Osteocyte (in vitro differentiated cells): ENCODE measurements at regions not wholly inside any gene's neighbourhood (a gene's known extent, or its start where the extent isn't known, plus 50 kb on each side); places are given as distances from the start of the nearest gene placed in this dataset.

Experiments used
- DNase-seq: peaks from one replicate; pipeline ENCODE4 v3.0.0; 2021; ENCODE audit warnings: mixed read lengths; ENCODE audit not compliant: unreplicated experiment; ENCODE audit errors: extremely low spot score
- H3K27ac Mint-ChIP-seq: one replicate; pipeline ENCODE4 v1.8.0; 2021; ENCODE audit warnings: mild to moderate bottlenecking, mixed read lengths; ENCODE audit not compliant: unreplicated experiment
- H3K27me3 Mint-ChIP-seq: one replicate; pipeline ENCODE4 v1.8.0; 2021; ENCODE audit warnings: mixed read lengths; ENCODE audit not compliant: unreplicated experiment
- H3K36me3 Mint-ChIP-seq: one replicate; pipeline ENCODE4 v1.8.0; 2021; ENCODE audit warnings: mixed read lengths; ENCODE audit not compliant: unreplicated experiment
- H3K4me1 Mint-ChIP-seq: one replicate; pipeline ENCODE4 v1.8.0; 2021; ENCODE audit warnings: mixed read lengths; ENCODE audit not compliant: unreplicated experiment
- H3K4me3 Mint-ChIP-seq: one replicate; pipeline ENCODE4 v1.8.0; 2021; ENCODE audit warnings: mild to moderate bottlenecking, moderate library complexity, mixed read lengths; ENCODE audit not compliant: unreplicated experiment
- H3K9me3 Mint-ChIP-seq: one replicate; pipeline ENCODE4 v1.8.0; 2021; ENCODE audit warnings: mixed read lengths; ENCODE audit not compliant: unreplicated experiment
- CTCF ChIP-seq: fragments of 200-600 bp; sonication (generic); IDR thresholded peaks from 2 replicates; pipeline ENCODE4 v1.5.0; 2021; ENCODE audit warnings: antibody characterized with exemption, mild to moderate bottlenecking, moderate library complexity

GRCh38 chr3:98980915-98981596 is 79.6 kb upstream of the DCBLD2 start:
- TF ChIP-seq CTCF = no peak
- no peak for DNase-seq
- Mint-ChIP-seq H3K4me1 (peaks cover 61% of the 10 kb centered on the region), H3K36me3 (no peaks in the 10 kb centered on the region), H3K27ac (no peak overlapping the region), H3K9me3 (no peaks in the 10 kb centered on the region), H3K27me3 (no peaks in the 10 kb centered on the region), H3K4me3 (no peak overlapping the region)

DNA sequence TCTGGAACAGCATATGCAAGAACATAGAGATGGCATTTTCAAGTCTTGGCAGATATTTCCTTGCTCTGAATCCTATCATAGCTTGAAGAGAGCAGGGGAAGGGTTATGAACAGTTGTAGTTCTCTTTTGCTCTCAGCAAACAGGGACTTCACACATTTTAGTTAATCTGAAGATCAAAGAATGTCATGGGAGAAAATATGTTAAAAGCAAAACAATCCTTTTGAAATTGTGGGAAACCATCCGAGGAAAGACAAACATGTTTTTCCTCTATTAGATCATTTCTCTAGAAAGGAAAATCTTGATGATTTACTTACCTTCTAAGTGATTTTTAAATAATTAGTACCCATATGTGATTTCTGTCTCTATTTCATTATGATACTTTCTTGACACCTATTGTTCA is 77.8 kb upstream of the DCBLD2 start:
- H3K4me1 Mint-ChIP-seq = peaks cover 44% of the 10 kb centered on the region
- no peak overlapping the region for H3K4me3 Mint-ChIP-seq
- no peak overlapping the region for H3K27ac Mint-ChIP-seq
- no peaks in the 10 kb centered on the region for H3K27me3 Mint-ChIP-seq
- no peak for DNase-seq
- peaks cover 3% of the 10 kb centered on the region for H3K36me3 Mint-ChIP-seq
- TF ChIP-seq CTCF = no peak
- H3K9me3 Mint-ChIP-seq = peaks cover 5% of the 10 kb centered on the region

GRCh38 chr3:98978068-98978811 is 76.7 kb upstream of the DCBLD2 start:
- Mint-ChIP-seq H3K27me3 (no peaks in the 10 kb centered on the region), H3K9me3 (peaks cover 5% of the 10 kb centered on the region), H3K4me1 (peaks cover 35% of the 10 kb centered on the region), H3K27ac (peak overlapping the region; percentile 90), H3K36me3 (peaks cover 3% of the 10 kb centered on the region), H3K4me3 (no peak overlapping the region)
- DNase-seq = no peak
- TF ChIP-seq CTCF = no peak

DNA sequence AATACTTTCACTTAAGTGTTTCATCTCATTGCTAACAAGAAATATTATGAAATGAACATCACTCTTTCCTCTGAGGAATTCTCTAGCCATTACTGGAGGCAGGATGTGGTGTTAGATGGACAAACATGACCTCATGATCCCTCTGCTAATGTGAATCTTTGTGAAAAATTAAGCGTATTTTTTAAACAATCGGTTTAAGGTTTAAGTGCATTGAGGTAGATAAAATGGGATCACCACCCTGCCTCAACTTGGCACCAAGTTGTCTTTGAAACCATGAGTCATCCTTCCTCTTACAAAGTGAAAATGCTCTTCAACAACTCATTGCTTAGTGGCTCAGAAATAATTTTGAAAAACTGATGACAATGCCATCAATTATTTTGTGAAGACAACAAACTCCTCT is 76.0 kb upstream of the DCBLD2 start:
- Mint-ChIP-seq H3K4me3 (peak overlapping the region; percentile 3), H3K9me3 (peaks cover 5% of the 10 kb centered on the region), H3K27me3 (no peaks in the 10 kb centered on the region), H3K4me1 (peaks cover 38% of the 10 kb centered on the region), H3K36me3 (peaks cover 3% of the 10 kb centered on the region), H3K27ac (peak overlapping the region; percentile 90)
- TF ChIP-seq CTCF = no peak
- DNase-seq = no peak

- H3K36me3 Mint-ChIP-seq = peaks cover 3% of the 10 kb centered on the region
- no peak overlapping the region for H3K27ac Mint-ChIP-seq
- no peak overlapping the region for H3K4me3 Mint-ChIP-seq
- peaks cover 5% of the 10 kb centered on the region for H3K9me3 Mint-ChIP-seq
- no peaks in the 10 kb centered on the region for H3K27me3 Mint-ChIP-seq
- DNase-seq = no peak
- no peak for TF ChIP-seq CTCF
- H3K4me1 Mint-ChIP-seq = peaks cover 51% of the 10 kb centered on the region
Observed at GRCh38 chr3:98974442-98974841, 72.9 kb upstream of the DCBLD2 start.
